GM12892 (cell line): ENCODE measurements at regions not wholly inside any gene's neighbourhood (a gene's known extent, or its start where the extent isn't known, plus 50 kb on each side); places are given as distances from the start of the nearest gene placed in this dataset.
"Not testable (repeated sequence)": the region's sequence is repeated elsewhere in the genome, so short reads cannot be mapped to it uniquely, and the experiment has no call there.

Source experiments
- DNase-seq: peaks from one replicate; pipeline ENCODE4 v3.0.0; 2011; ENCODE audit not compliant: insufficient read length
- FAIRE-seq: peaks from 2 replicates; lab custom pipeline; 2011; peaks lifted over from hg19 to GRCh38; lab: Jason Lieb, UNC
- POLR2A ChIP-seq: IDR thresholded peaks from 2 replicates; pipeline ENCODE4 v1.6.1; 2011; ENCODE audit warnings: low read depth, low read length, control low read depth
- POLR2AphosphoS5 ChIP-seq: IDR thresholded peaks from 2 replicates; pipeline ENCODE4 v1.6.1; 2011; ENCODE audit warnings: low read depth, low read length, control low read depth
- TAF1 ChIP-seq: IDR thresholded peaks from 2 replicates; pipeline ENCODE4 v1.6.1; 2011; ENCODE audit warnings: low read depth, mild to moderate bottlenecking, control low read depth, low read length, borderline replicate concordance

DNA sequence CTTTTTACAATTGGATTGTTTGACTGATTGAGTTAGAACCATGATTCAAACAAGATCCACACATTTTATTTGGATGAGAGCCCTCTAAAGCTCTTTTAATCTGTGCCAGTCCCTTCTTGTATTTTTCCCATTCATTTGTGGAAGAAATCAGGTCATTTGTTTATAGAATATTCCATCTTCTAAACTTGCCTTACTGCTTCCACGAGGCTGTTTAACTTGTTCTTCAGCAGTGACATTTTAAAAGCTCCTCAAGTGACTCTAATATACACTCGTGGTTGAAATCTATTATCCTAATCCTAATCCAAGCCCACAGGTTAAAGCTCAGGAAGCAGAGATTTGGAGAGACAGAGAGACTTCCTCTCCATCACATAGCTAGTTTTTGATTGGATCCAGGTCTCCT, 155.4 kb upstream of the SVIL start:
- TF ChIP-seq POLR2A = no peak
- TF ChIP-seq POLR2AphosphoS5 = no peak
- no peak for TF ChIP-seq TAF1
- DNase-seq (no peak), FAIRE-seq (no peak)

DNA sequence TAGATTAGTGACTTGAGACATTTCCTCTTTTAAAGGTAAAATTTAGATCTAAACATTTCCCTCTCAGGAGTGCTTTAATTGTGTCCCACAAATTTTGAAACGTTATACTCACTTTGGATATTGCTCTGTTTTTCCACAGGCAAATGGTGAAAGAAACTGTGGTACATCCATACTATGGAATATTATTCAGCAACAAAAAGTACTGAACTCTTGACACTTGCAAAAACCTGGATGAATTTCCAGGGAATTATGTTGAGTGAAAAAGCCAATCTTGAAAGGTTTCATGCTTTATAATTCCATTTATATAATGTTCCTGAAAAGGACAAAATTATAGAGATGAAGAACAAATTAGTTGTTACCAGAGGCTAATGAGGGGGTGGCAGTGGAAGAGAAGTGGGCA, 153.3 kb upstream of the SVIL start:
- TF ChIP-seq POLR2AphosphoS5 (no peak), POLR2A (no peak), TAF1 (no peak)
- DNase-seq (no peak), FAIRE-seq (no peak)

DNA sequence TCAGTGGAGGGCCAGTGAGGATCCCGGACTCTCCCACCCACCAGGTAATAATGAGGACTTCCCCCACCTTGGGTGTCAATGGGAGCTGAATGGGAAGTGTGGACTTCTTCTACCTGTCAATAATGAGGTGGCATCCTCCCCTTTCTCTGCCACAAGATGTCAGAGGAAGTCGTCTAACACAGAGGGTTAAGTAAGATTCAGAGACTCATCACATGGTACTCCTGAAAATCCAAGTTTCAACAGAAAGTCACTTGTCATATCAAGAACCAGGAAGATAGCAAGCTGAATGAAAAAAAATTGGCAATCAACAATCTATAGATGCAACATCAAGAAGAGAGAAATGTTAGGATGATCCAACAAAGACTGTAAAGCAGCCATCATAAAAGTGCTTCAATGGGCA, 150.9 kb upstream of the SVIL start:
- no peak for DNase-seq
- TF ChIP-seq POLR2AphosphoS5 = no peak
- no peak for TF ChIP-seq POLR2A
- TF ChIP-seq TAF1 = no peak
- no peak for FAIRE-seq

DNA sequence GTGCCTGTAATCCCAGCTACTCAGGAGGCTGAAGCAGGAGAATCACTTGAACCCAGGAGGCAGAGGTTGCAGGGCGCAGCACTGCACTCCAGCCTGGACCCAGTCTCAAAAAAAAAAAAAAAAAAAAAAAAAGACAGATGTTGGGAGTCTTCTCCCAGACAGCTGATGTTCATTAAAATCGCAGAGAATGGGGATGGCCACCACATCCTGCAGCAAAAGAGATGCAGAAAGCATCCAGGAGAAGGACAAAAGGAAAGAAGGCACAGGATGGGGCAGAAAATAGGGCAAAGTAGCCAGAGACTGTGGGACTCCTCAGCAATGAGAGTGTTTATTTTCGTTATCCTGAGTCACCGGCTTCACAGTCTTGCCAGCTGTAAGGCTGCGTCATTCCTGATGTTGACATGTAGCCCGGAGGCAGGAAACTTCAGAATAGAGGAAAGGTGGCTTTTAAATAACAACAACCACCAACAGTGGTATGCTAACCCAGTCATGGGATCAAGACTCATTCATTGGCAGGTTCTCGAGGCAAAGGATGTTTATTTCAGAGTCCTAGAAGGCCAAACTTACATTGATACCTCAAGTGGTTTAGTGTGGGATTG, 149.5 kb upstream of the SVIL start:
- no peak for TF ChIP-seq POLR2AphosphoS5
- TF ChIP-seq POLR2A = no peak
- no peak for TF ChIP-seq TAF1
- DNase-seq (no peak), FAIRE-seq (no peak)

DNA sequence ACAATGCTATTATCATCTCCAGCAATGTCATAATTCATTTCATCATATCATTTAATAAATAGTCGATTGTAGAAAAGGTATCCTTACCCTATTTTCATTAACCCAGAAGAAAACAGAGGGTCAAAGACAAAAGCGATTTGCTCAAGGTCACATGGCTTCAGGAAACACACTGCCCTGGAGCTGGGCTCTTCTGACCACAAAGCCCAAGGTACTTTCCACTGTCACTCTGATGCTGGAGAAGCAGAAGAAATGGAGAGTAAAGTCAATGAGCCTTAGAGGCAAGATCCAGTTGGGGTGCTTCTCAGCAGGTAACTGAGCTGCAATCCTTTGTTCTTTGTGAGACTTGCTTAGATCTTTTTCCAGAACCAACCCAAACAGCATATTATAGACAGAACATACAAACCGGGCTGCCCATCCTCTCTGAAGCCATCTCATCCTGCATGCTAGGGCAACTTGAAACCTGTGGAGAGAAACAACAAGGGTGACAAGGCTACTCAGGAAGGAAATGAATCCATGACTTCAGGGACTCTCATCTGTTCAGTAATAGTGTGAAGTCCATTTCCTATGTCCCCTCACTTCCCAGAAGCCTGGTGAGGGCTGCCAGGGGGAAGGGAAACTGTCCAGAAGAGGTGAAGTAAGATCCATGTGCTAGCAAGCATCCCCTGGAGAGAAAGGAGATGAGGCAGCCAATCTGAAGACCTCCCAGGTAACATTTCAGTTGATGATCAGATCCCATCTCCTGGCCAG, 148.6 kb upstream of the SVIL start:
- TF ChIP-seq TAF1 (no peak), POLR2AphosphoS5 (no peak), POLR2A (no peak)
- FAIRE-seq = no peak
- DNase-seq = no peak

DNA sequence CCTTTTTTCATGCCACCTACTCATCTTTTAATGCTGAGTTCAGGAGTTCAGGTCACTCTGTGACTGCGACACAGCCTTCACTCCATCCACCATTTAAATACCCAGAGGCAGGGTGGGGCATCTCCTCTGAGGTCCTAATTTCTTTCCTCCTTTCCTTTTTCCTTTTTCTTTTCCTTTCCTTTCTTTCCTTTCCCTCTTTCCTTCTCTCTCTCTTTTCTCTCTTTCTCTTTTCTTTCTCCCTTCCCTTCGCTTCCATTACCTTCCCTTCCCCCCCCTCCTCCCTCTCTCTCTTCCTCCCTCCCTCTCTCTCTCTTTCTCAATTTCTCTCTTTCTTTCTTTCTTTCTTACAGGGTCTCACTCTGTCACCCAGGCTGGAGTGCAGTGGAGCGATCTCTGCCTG, 145.9 kb upstream of the SVIL start:
- TF ChIP-seq POLR2A (no peak), POLR2AphosphoS5 (no peak), TAF1 (no peak)
- DNase-seq (no peak), FAIRE-seq (no peak)

DNA sequence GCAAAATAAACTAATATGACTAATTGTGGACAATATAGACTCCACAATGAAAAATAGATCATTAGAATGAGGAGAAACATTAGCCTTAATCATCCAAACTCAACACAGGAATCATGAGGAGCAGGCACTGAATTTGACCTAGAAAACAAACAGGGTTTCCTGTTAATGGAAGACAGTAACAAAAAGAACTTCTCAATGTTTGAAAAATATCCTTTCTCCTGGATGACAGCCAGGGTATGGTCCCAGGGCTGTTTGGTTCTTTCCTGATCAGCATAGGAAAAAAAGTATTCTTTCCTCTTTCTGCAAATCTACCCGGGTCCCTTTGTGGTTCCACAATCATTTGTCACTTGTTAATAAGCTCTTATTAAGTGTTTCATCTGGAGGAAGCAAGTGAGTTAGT, 145.3 kb upstream of the SVIL start:
- DNase-seq = no peak
- FAIRE-seq = no peak
- TF ChIP-seq POLR2A (no peak), TAF1 (no peak), POLR2AphosphoS5 (no peak)

DNA sequence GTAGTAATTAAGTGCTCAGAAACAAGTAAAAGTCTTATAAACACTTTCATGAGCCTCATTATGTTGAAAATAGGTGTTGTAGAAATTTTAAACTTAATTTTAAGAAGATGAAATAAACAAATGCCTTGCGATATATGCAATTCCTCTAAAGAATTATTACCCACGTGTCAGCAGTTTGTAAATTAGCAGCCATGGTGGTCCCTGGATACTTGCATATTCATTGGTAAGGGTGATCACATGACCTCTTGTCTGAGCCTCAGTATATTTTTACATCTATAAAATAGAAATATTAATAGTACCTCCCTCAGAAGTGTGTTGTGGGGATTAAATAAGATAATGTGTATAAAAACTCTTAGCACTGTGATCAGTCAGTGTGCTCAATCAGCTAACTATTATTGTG, 141.5 kb upstream of the SVIL start:
- TF ChIP-seq TAF1 (no peak), POLR2AphosphoS5 (no peak), POLR2A (no peak)
- DNase-seq = no peak
- no peak for FAIRE-seq

DNA sequence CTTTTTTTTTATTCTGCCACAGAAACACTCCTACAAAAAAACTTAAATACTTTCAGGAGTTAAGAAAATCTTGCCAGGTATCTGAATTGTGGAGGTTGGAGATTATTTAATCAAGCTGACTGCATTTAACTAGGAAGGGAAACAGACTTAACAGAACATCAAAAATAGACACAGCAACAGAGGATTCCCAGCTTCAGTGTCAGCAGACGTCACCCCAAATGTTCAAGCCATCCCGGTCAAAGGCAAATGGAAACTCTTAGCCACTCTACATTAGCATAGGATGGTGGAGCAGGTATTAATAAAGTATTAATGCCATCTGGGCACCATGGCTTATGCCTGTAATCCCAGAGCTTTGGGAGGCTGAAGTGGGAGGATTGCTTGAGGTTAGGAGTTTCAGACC, 139.7 kb upstream of the SVIL start:
- no peak for FAIRE-seq
- TF ChIP-seq POLR2A = no peak
- TF ChIP-seq TAF1 = no peak

DNA sequence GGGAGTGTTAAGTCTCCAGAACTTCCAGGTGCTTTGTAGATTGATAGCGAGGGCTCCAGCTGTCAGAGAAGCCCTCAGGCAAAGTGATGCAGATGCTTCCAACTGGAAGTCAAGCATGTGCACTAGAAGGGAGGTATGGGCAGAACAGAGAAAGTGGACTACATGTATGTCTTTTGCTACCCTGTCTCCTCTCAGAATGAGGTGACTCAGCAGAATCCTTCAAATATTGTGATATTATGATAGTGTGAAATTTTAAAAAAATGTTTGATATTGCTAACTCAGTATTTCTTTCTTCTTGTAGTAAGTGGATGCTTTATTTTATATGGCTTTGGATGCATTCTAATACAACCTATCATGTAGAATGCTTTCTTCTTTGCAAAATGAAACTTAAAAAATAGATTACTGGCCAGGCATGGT, 138.9 kb upstream of the SVIL start:
- FAIRE-seq = no peak
- DNase-seq = no peak
- TF ChIP-seq POLR2A = no peak
- TF ChIP-seq POLR2AphosphoS5 = no peak
- TF ChIP-seq TAF1 = no peak

More for the DNA sequence above, 139.7 kb upstream of the SVIL start:
- no peak for DNase-seq

DNA sequence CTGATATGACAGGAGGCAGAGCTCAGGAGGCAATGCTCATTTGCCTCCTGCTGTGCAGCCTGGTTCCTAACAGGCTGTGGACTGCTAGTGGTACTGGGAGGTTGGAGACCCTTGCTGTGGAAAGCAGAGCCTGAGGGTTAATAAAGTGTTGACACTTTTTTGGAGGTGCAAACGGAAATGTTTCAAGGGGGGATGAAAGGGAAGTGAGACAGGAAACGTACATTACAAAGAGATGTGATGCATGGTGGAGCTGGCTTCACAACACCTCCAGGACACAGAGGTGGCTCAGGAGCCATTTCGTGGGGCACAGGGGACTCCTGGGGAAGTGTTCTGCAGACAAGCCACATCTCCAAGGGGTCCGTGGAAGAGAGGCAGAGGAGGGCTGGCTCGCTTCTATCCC, 137.6 kb upstream of the SVIL start:
- FAIRE-seq = no peak
- DNase-seq = no peak
- TF ChIP-seq POLR2AphosphoS5 = no peak
- no peak for TF ChIP-seq TAF1
- no peak for TF ChIP-seq POLR2A

DNA sequence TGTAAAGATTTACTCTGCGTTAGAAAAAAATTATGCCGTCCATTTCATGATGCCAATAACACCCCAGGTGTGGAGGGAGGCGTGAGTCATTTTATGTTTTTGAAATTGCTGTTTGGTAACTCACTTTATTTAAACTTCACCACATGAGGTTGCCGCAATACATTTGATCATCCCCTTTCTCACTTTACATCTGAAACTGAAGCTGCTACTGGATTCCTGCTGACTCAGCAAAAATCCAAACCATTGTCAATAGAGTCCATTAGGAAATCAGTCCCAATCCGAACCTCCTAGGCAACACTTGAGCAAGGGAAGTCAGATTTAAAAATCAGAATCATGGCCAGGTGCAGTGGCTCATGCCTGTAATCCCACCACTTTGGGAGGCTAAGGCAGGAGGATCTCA, 136.6 kb upstream of the SVIL start:
- no peak for DNase-seq
- FAIRE-seq = no peak
- TF ChIP-seq POLR2A (no peak), POLR2AphosphoS5 (no peak)

DNA sequence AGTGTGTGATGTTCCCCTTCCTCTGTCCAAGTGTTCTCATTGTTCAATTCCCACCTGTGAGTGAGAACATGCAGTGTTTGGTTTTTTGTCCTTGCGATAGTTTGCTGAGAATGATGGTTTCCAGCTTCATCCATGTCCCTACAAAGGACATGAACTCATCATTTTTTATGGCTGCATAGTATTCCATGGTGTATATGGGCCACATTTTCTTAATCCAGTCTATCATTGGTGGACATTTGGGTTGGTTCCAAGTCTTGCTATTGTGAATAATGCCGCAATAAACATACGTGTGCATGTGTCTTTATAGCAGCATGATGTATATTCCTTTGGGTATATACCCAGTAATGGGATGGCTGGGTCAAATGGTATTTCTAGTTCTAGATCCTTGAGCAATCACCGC, 134.5 kb upstream of the SVIL start:
- not testable (repeated sequence) for DNase-seq, FAIRE-seq
